Esophagus squamous epithelium (tissue), 4 donors: ENCODE measurements at regions not wholly inside any gene's neighbourhood (a gene's known extent, or its start where the extent isn't known, plus 50 kb on each side); places are given as distances from the start of the nearest gene placed in this dataset.

Experiments
- POLR2A ChIP-seq, 4 donors: fragments of 450-650 bp; IDR thresholded peaks; one replicate each; pipeline ENCODE4 v1.6.1; 2017; ENCODE audit warnings: antibody characterized with exemption in 4 of 4, mild to moderate bottlenecking in 4 of 4, moderate library complexity in 3 of 4
- TF ChIP-seq, protein P1 (sequence below), 6 experiments: fragments of 450-650 bp in 4 of 6; fragments of 200-600 bp in 2 of 6; sonication (generic) in 2 of 6; IDR thresholded peaks; one replicate each; pipeline ENCODE4 v1.5.1; 2016 to 2019; ENCODE audit warnings: antibody characterized with exemption in 6 of 6, mild to moderate bottlenecking in 4 of 6, moderate library complexity in 4 of 6

- TF ChIP-seq, protein P1, sequence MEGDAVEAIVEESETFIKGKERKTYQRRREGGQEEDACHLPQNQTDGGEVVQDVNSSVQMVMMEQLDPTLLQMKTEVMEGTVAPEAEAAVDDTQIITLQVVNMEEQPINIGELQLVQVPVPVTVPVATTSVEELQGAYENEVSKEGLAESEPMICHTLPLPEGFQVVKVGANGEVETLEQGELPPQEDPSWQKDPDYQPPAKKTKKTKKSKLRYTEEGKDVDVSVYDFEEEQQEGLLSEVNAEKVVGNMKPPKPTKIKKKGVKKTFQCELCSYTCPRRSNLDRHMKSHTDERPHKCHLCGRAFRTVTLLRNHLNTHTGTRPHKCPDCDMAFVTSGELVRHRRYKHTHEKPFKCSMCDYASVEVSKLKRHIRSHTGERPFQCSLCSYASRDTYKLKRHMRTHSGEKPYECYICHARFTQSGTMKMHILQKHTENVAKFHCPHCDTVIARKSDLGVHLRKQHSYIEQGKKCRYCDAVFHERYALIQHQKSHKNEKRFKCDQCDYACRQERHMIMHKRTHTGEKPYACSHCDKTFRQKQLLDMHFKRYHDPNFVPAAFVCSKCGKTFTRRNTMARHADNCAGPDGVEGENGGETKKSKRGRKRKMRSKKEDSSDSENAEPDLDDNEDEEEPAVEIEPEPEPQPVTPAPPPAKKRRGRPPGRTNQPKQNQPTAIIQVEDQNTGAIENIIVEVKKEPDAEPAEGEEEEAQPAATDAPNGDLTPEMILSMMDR (IDR thresholded peaks at IDR 0.05) = no peak
- TF ChIP-seq POLR2A (IDR thresholded peaks at IDR 0.05) = no peak
Measured at GRCh38 chr5:29252390-29252789, 1941.1 kb upstream of the CDH6 start.
